ENCODE measurements at regions not wholly inside any gene's neighbourhood (a gene's known extent, or its start where the extent isn't known, plus 50 kb on each side); places are given as distances from the start of the nearest gene placed in this dataset.

DNA sequence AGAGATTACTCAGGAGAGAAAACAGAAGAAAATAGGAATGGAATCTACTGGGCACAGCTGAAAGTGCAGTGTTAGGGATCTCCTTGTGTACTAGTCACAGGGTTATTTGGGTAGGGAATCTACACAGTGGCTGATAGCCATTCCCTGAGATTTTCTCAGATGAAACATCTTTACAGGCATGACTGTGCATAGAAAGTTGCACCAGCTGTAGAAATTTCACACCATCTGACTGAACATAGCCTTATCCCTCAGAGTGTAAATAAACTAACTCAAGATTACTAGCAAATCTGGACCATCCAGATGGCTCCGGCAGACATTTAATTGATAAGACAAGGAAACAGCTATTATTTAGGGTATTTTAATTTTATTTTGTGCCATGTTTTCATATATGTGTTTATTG lies 2053.5 kb upstream of the TENM3 start:
- no peak overlapping the region for H4K91ac ChIP-seq (ENCODE audit: low read depth, low read length, poor library complexity)

DNA sequence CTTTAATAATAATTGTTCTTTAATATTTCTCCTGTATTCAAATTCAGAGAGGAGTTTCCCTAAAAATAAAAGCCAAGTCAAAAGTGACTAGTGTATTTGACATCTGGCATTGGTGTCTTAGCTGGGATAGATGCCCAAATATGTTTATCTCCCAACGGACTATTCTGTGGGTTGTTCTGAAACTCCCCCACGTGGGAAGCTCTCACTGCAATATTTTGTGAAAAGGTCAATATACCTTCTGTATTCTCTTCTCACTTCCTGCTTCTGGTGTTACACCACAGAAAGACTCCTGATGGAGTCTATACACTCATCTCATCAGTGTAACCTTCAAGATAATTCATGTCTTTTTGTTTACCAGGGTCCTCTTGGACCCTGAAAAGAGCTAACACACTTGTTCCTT lies 2052.8 kb upstream of the TENM3 start:
- Histone ChIP-seq H3K18ac (ENCODE audit: low read length) (no peak overlapping the region), H3K14ac (ENCODE audit: low read length) (no peak overlapping the region), H3K79me1 (ENCODE audit: low read depth, low read length) (no peaks in the 10 kb centered on the region), H2BK120ac (ENCODE audit: low read depth, low read length) (no peak overlapping the region), H4K91ac (ENCODE audit: low read depth, low read length, poor library complexity) (no peak overlapping the region), H3K4ac (ENCODE audit: low read length) (no peak overlapping the region), H3K4me3 (ENCODE audit: low read length in 2 of 2) (no peak overlapping the region), H4K8ac (ENCODE audit: low read depth, low read length) (no peak overlapping the region), H2AFZ (ENCODE audit: low read length) (no peak overlapping the region), H3K4me2 (ENCODE audit: insufficient read depth, low read length, poor library complexity, severe bottlenecking) (no peak overlapping the region), H3K9ac (ENCODE audit: low read depth, low read length, poor library complexity) (no peak overlapping the region), H2BK12ac (ENCODE audit: low read length) (no peak overlapping the region), H3K27ac (replicated peaks; ENCODE audit: low read length) (no peak overlapping the region), H2BK5ac (ENCODE audit: low read length) (no peak overlapping the region), H2AK5ac (ENCODE audit: low read depth, low read length) (no peak overlapping the region), H2BK15ac (ENCODE audit: low read length) (no peak overlapping the region), H3K23ac (ENCODE audit: low read depth, low read length, poor library complexity) (no peak overlapping the region), H3K9me3 (replicated peaks in 1 of 2; ENCODE audit: control insufficient read depth in 2 of 2, insufficient read depth in 1 of 2, low read depth in 1 of 2, low read length in 2 of 2) (no peaks in the 10 kb centered on the region), H3K36me3 (replicated peaks in 1 of 2; ENCODE audit: control insufficient read depth in 2 of 2, insufficient read depth in 2 of 2, low read length in 2 of 2) (no peaks in the 10 kb centered on the region), H3K4me1 (ENCODE audit: control insufficient read depth in 2 of 2, insufficient read depth in 1 of 2, low read depth in 1 of 2, low read length in 2 of 2) (no peaks in the 10 kb centered on the region), H3K27me3 (ENCODE audit: control insufficient read depth in 3 of 3, insufficient read depth in 3 of 3, low read depth in 1 of 3, low read length in 3 of 3) (no peaks in the 10 kb centered on the region)
- DNase-seq (ENCODE audit: low spot score): no peak
- no CpG with 5 or more reads among the region's 2 CpGs for WGBS, 2 donors (ENCODE audit: extremely low coverage in 2 of 2, insufficient read length in 2 of 2, insufficient replicate concordance in 1 of 2)

More for the DNA sequence above, 2053.5 kb upstream of the TENM3 start:
- no peak overlapping the region for H3K18ac ChIP-seq (ENCODE audit: low read length)
- H3K4ac ChIP-seq (ENCODE audit: low read length): no peak overlapping the region
- no peak overlapping the region for H2AFZ ChIP-seq (ENCODE audit: low read length)
- H3K27me3 ChIP-seq (ENCODE audit: control insufficient read depth in 3 of 3, insufficient read depth in 3 of 3, low read depth in 1 of 3, low read length in 3 of 3): no peaks in the 10 kb centered on the region
- no peak overlapping the region for H3K14ac ChIP-seq (ENCODE audit: low read length)
- no peaks in the 10 kb centered on the region for H3K4me1 ChIP-seq (ENCODE audit: control insufficient read depth in 2 of 2, insufficient read depth in 1 of 2, low read depth in 1 of 2, low read length in 2 of 2)
- H3K36me3 ChIP-seq (replicated peaks in 1 of 2; ENCODE audit: control insufficient read depth in 2 of 2, insufficient read depth in 2 of 2, low read length in 2 of 2): no peaks in the 10 kb centered on the region
- no peak overlapping the region for H2BK5ac ChIP-seq (ENCODE audit: low read length)
- no peak overlapping the region for H2BK120ac ChIP-seq (ENCODE audit: low read depth, low read length)
- no peaks in the 10 kb centered on the region for H3K79me1 ChIP-seq (ENCODE audit: low read depth, low read length)
- H2BK15ac ChIP-seq (ENCODE audit: low read length): no peak overlapping the region
- no CpG with 5 or more reads among the region's 1 CpG for WGBS, 2 donors (ENCODE audit: extremely low coverage in 2 of 2, insufficient read length in 2 of 2, insufficient replicate concordance in 1 of 2)
- no peak overlapping the region for H3K9ac ChIP-seq (ENCODE audit: low read depth, low read length, poor library complexity)
- no peak overlapping the region for H3K23ac ChIP-seq (ENCODE audit: low read depth, low read length, poor library complexity)
- H3K4me2 ChIP-seq (ENCODE audit: insufficient read depth, low read length, poor library complexity, severe bottlenecking): no peak overlapping the region
- DNase-seq (ENCODE audit: low spot score): no peak
- no peaks in the 10 kb centered on the region for H3K9me3 ChIP-seq (replicated peaks in 1 of 2; ENCODE audit: control insufficient read depth in 2 of 2, insufficient read depth in 1 of 2, low read depth in 1 of 2, low read length in 2 of 2)
- no peak overlapping the region for H4K8ac ChIP-seq (ENCODE audit: low read depth, low read length)
- H3K4me3 ChIP-seq (ENCODE audit: low read length in 2 of 2): no peak overlapping the region
- H2BK12ac ChIP-seq (ENCODE audit: low read length): no peak overlapping the region
- no peak overlapping the region for H3K27ac ChIP-seq (replicated peaks; ENCODE audit: low read length)
- H2AK5ac ChIP-seq (ENCODE audit: low read depth, low read length): no peak overlapping the region

GRCh38 chr4:180197471-180197870 lies 2045.7 kb upstream of the TENM3 start:
- Histone ChIP-seq H3K23ac (ENCODE audit: low read depth, low read length, poor library complexity) (no peak overlapping the region), H4K8ac (ENCODE audit: low read depth, low read length) (no peak overlapping the region), H3K4ac (ENCODE audit: low read length) (no peak overlapping the region), H3K27ac (replicated peaks; ENCODE audit: low read length) (no peak overlapping the region), H3K4me2 (ENCODE audit: insufficient read depth, low read length, poor library complexity, severe bottlenecking) (no peak overlapping the region), H2BK15ac (ENCODE audit: low read length) (no peak overlapping the region), H3K79me1 (ENCODE audit: low read depth, low read length) (no peaks in the 10 kb centered on the region), H2BK12ac (ENCODE audit: low read length) (no peak overlapping the region), H2BK120ac (ENCODE audit: low read depth, low read length) (no peak overlapping the region), H3K4me1 (ENCODE audit: control insufficient read depth in 2 of 2, insufficient read depth in 1 of 2, low read depth in 1 of 2, low read length in 2 of 2) (no peaks in the 10 kb centered on the region), H2BK5ac (ENCODE audit: low read length) (no peak overlapping the region), H2AK5ac (ENCODE audit: low read depth, low read length) (no peak overlapping the region), H2AFZ (ENCODE audit: low read length) (no peak overlapping the region), H3K14ac (ENCODE audit: low read length) (no peak overlapping the region), H3K18ac (ENCODE audit: low read length) (no peak overlapping the region), H4K91ac (ENCODE audit: low read depth, low read length, poor library complexity) (no peak overlapping the region), H3K36me3 (replicated peaks in 1 of 2; ENCODE audit: control insufficient read depth in 2 of 2, insufficient read depth in 2 of 2, low read length in 2 of 2) (no peaks in the 10 kb centered on the region), H3K27me3 (ENCODE audit: control insufficient read depth in 3 of 3, insufficient read depth in 3 of 3, low read depth in 1 of 3, low read length in 3 of 3) (no peaks in the 10 kb centered on the region), H3K4me3 (ENCODE audit: low read length in 2 of 2) (no peak overlapping the region), H3K9me3 (replicated peaks in 1 of 2; ENCODE audit: control insufficient read depth in 2 of 2, insufficient read depth in 1 of 2, low read depth in 1 of 2, low read length in 2 of 2) (no peaks in the 10 kb centered on the region), H3K9ac (ENCODE audit: low read depth, low read length, poor library complexity) (no peak overlapping the region)
- no peak for DNase-seq (ENCODE audit: low spot score)
- no CpG with 5 or more reads among the region's 6 CpGs for WGBS, 2 donors (ENCODE audit: extremely low coverage in 2 of 2, insufficient read length in 2 of 2, insufficient replicate concordance in 1 of 2)

GRCh38 chr4:180203349-180203748 lies 2039.9 kb upstream of the TENM3 start:
- no peaks in the 10 kb centered on the region for H3K79me1 ChIP-seq (ENCODE audit: low read depth, low read length)
- H2AK5ac ChIP-seq (ENCODE audit: low read depth, low read length): no peak overlapping the region
- H2BK120ac ChIP-seq (ENCODE audit: low read depth, low read length): no peak overlapping the region
- H3K36me3 ChIP-seq (replicated peaks in 1 of 2; ENCODE audit: control insufficient read depth in 2 of 2, insufficient read depth in 2 of 2, low read length in 2 of 2): no peaks in the 10 kb centered on the region
- H3K4me3 ChIP-seq (ENCODE audit: low read length in 2 of 2): no peak overlapping the region
- no peak overlapping the region for H4K91ac ChIP-seq (ENCODE audit: low read depth, low read length, poor library complexity)
- no peak overlapping the region for H3K4ac ChIP-seq (ENCODE audit: low read length)
- H3K4me1 ChIP-seq (ENCODE audit: control insufficient read depth in 2 of 2, insufficient read depth in 1 of 2, low read depth in 1 of 2, low read length in 2 of 2): no peaks in the 10 kb centered on the region
- H3K4me2 ChIP-seq (ENCODE audit: insufficient read depth, low read length, poor library complexity, severe bottlenecking): no peak overlapping the region
- H3K14ac ChIP-seq (ENCODE audit: low read length): no peak overlapping the region
- no peaks in the 10 kb centered on the region for H3K27me3 ChIP-seq (ENCODE audit: control insufficient read depth in 3 of 3, insufficient read depth in 3 of 3, low read depth in 1 of 3, low read length in 3 of 3)
- WGBS, 2 donors (ENCODE audit: extremely low coverage in 2 of 2, insufficient read length in 2 of 2, insufficient replicate concordance in 1 of 2): no CpG with 5 or more reads among the region's 3 CpGs
- no peak overlapping the region for H2BK12ac ChIP-seq (ENCODE audit: low read length)
- no peak overlapping the region for H2AFZ ChIP-seq (ENCODE audit: low read length)
- DNase-seq (ENCODE audit: low spot score): no peak
- no peaks in the 10 kb centered on the region for H3K9me3 ChIP-seq (replicated peaks in 1 of 2; ENCODE audit: control insufficient read depth in 2 of 2, insufficient read depth in 1 of 2, low read depth in 1 of 2, low read length in 2 of 2)
- H3K9ac ChIP-seq (ENCODE audit: low read depth, low read length, poor library complexity): no peak overlapping the region
- H3K23ac ChIP-seq (ENCODE audit: low read depth, low read length, poor library complexity): no peak overlapping the region
- H3K18ac ChIP-seq (ENCODE audit: low read length): no peak overlapping the region
- H3K27ac ChIP-seq (replicated peaks; ENCODE audit: low read length): no peak overlapping the region
- no peak overlapping the region for H2BK15ac ChIP-seq (ENCODE audit: low read length)
- H2BK5ac ChIP-seq (ENCODE audit: low read length): no peak overlapping the region
- H4K8ac ChIP-seq (ENCODE audit: low read depth, low read length): no peak overlapping the region

Measured in neuronal stem cell (in vitro differentiated cells).